Esophagus muscularis mucosa (tissue), 4 donors: ENCODE measurements at regions not wholly inside any gene's neighbourhood (a gene's known extent, or its start where the extent isn't known, plus 50 kb on each side); places are given as distances from the start of the nearest gene placed in this dataset.

Source experiments
- DNase-seq: peaks from one replicate; pipeline ENCODE4 v3.0.0-alpha.2; 2017; ENCODE audit errors: extremely low spot score
- H3K27ac ChIP-seq, 4 donors: fragments of 200-600 bp; sonication (generic); replicated peaks in 1 of 4; 1 replicate in 3 of 4; 2 replicates in 1 of 4; pipeline ENCODE4 v1.5.1; 2016 to 2019; ENCODE audit warnings: mild to moderate bottlenecking in 1 of 4
- H3K27me3 ChIP-seq, 4 donors: fragments of 200-600 bp; sonication (generic); one replicate each; pipeline versions ENCODE4 v1.5.1 to v1.6.0; 2016 to 2019
- H3K36me3 ChIP-seq, 4 donors: fragments of 200-600 bp; sonication (generic); one replicate each; pipeline ENCODE4 v1.5.1; 2016 to 2019
- H3K4me1 ChIP-seq, 4 donors: fragments of 200-600 bp; sonication (generic); one replicate each; pipeline ENCODE4 v1.5.1; 2016 to 2019
- H3K4me3 ChIP-seq, 4 donors: fragments of 200-600 bp; sonication (generic); 1 replicate in 2 of 4; 2 replicates in 2 of 4; pipeline ENCODE4 v1.5.1; 2016 to 2019; ENCODE audit warnings: mild to moderate bottlenecking in 4 of 4, moderate library complexity in 1 of 4
- H3K9me3 ChIP-seq, 4 donors: fragments of 200-600 bp; sonication (generic); 1 replicate in 3 of 4; 2 replicates in 1 of 4; pipeline ENCODE4 v1.5.1; 2016 to 2019
- EP300 ChIP-seq: sonication (generic); formaldehyde crosslinking; IDR thresholded peaks from one replicate; pipeline ENCODE4 v1.6.1; 2017; ENCODE audit warnings: antibody characterized with exemption
- POLR2A ChIP-seq: fragments of 450-650 bp; IDR thresholded peaks from one replicate; pipeline ENCODE4 v1.6.1; 2017; ENCODE audit warnings: antibody characterized with exemption, moderate library complexity, mild to moderate bottlenecking, low read depth
- POLR2AphosphoS5 ChIP-seq, 2 donors: sonication (generic); formaldehyde crosslinking; IDR thresholded peaks; one replicate each; pipeline ENCODE4 v1.6.1; 2017; ENCODE audit warnings: antibody characterized with exemption in 2 of 2
- WGBS: methylation state at CpG from one replicate; pipeline ENCODE4 v1.1.5; 2018; 5-methylcytosine and 5-hydroxymethylcytosine counted together
- intact Hi-C: fragments of 100-400 bp; cut with DNase I; formaldehyde crosslinking; loops from one replicate; pipeline ENCODE4 v1.15.1; 2023
- TF ChIP-seq, protein P1 (sequence below), 3 experiments: fragments of 200-600 bp in 2 of 3; fragments of 450-650 bp in 1 of 3; sonication (generic) in 2 of 3; IDR thresholded peaks; one replicate each; pipeline ENCODE4 v1.5.1; 2017 to 2019; ENCODE audit warnings: antibody characterized with exemption in 3 of 3, mild to moderate bottlenecking in 2 of 3, moderate library complexity in 1 of 3

GRCh38 chr5:3011764-3012017 lies 260.2 kb upstream of the IRX2 start:
- 91% methylated on average over 3 of the region's 3 CpGs for WGBS
- intact Hi-C loops, result no loop called here
- no peaks in the 10 kb centered on the region for H3K9me3 ChIP-seq

GRCh38 chr5:3010953-3011763 lies 259.7 kb upstream of the IRX2 start:
- Histone ChIP-seq H3K27ac (no peak overlapping the region), H3K4me3 (no peak overlapping the region), H3K27me3 (no peaks in the 10 kb centered on the region), H3K36me3 (no peaks in the 10 kb centered on the region), H3K4me1 (no peaks in the 10 kb centered on the region), H3K9me3 (no peaks in the 10 kb centered on the region)
- WGBS, result 86% methylated on average over 8 of the region's 9 CpGs
- no peak for DNase-seq
- intact Hi-C loops, result no loop called here
- TF ChIP-seq EP300, result no peak

More at GRCh38 chr5:3011764-3012017, 260.2 kb upstream of the IRX2 start:
- no peaks in the 10 kb centered on the region for H3K36me3 ChIP-seq
- no peak overlapping the region for H3K27ac ChIP-seq
- DNase-seq, result no peak
- no peaks in the 10 kb centered on the region for H3K4me1 ChIP-seq
- no peak overlapping the region for H3K4me3 ChIP-seq
- TF ChIP-seq POLR2AphosphoS5 (IDR thresholded peaks at IDR 0.05) (no peak), EP300 (no peak), POLR2A (no peak)
- TF ChIP-seq, protein P1, sequence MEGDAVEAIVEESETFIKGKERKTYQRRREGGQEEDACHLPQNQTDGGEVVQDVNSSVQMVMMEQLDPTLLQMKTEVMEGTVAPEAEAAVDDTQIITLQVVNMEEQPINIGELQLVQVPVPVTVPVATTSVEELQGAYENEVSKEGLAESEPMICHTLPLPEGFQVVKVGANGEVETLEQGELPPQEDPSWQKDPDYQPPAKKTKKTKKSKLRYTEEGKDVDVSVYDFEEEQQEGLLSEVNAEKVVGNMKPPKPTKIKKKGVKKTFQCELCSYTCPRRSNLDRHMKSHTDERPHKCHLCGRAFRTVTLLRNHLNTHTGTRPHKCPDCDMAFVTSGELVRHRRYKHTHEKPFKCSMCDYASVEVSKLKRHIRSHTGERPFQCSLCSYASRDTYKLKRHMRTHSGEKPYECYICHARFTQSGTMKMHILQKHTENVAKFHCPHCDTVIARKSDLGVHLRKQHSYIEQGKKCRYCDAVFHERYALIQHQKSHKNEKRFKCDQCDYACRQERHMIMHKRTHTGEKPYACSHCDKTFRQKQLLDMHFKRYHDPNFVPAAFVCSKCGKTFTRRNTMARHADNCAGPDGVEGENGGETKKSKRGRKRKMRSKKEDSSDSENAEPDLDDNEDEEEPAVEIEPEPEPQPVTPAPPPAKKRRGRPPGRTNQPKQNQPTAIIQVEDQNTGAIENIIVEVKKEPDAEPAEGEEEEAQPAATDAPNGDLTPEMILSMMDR (IDR thresholded peaks at IDR 0.05), result no peak
- H3K27me3 ChIP-seq, result no peaks in the 10 kb centered on the region

DNA sequence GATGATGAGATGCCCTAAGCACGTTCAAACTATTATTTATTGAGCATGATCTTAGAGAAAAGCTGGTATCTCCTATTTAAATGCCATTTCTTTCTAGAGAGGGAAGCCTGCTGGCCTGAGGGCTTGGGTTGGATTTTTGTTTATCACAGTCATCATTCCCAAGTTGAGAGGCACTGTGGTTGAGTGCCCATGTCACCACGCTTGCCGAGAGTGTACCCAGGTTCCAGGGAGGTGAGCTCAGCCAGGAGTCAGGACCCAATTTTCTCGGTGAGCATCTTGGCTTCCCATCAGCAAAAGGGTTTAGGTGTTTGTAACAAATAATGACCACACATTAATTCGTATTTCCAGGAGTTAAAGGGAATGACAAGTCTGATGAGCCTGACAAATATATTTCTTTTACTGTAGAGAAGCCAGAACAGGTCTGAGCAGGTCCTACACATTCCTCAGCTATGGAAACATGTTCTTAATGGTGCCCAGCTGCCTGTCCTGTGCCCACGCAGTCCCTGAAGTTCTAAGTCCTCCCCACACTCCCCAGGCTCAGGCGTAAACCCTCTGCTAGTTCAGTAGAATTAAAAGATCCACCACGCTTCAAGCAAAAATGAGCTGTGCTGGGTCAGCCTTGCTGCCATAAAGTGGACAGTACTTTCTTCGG lies 258.9 kb upstream of the IRX2 start:
- intact Hi-C loops, result no loop called here
- no peaks in the 10 kb centered on the region for H3K9me3 ChIP-seq
- no peaks in the 10 kb centered on the region for H3K36me3 ChIP-seq
- TF ChIP-seq POLR2A (no peak), EP300 (no peak), POLR2AphosphoS5 (IDR thresholded peaks at IDR 0.05) (no peak)
- TF ChIP-seq, protein P1 (IDR thresholded peaks at IDR 0.05), result no peak
- no peaks in the 10 kb centered on the region for H3K27me3 ChIP-seq
- H3K27ac ChIP-seq, result no peak overlapping the region
- no peak for DNase-seq
- H3K4me1 ChIP-seq, result no peaks in the 10 kb centered on the region
- WGBS, result 71% methylated on average over 9 of the region's 9 CpGs
- no peak overlapping the region for H3K4me3 ChIP-seq

DNA sequence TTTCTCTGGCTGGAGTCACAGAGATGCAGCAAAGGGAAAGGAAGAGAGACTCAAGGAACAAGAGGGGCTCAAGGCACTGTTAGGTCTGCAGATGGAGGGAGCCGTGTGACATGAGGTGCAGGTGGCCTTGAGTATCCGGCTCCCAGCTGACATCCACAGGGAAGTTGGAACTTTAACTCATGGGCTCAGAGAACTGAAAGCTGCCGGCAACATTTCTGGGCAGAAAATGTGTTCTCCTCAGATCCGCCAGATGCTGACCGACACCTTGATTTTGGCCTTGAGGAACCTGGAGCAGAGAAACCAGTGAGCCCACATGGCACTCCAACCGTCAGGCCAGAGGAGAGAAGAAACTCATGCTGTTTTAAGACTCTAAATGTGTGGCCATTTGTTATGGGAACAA lies 258.1 kb upstream of the IRX2 start:
- no peak for TF ChIP-seq POLR2A
- TF ChIP-seq, protein P1 (IDR thresholded peaks at IDR 0.05), result no peak
- TF ChIP-seq POLR2AphosphoS5 (IDR thresholded peaks at IDR 0.05), result no peak
- TF ChIP-seq EP300, result no peak
- no peaks in the 10 kb centered on the region for H3K9me3 ChIP-seq
- no peaks in the 10 kb centered on the region for H3K36me3 ChIP-seq
- 73% methylated on average over 6 of the region's 6 CpGs for WGBS
- no peak overlapping the region for H3K27ac ChIP-seq
- no peaks in the 10 kb centered on the region for H3K4me1 ChIP-seq
- DNase-seq, result no peak
- intact Hi-C loops, result no loop called here
- no peaks in the 10 kb centered on the region for H3K27me3 ChIP-seq
- no peak overlapping the region for H3K4me3 ChIP-seq

- Histone ChIP-seq H3K9me3 (no peaks in the 10 kb centered on the region), H3K4me1 (no peaks in the 10 kb centered on the region), H3K36me3 (no peaks in the 10 kb centered on the region), H3K27ac (no peak overlapping the region), H3K4me3 (no peak overlapping the region), H3K27me3 (no peaks in the 10 kb centered on the region)
- no peak for TF ChIP-seq POLR2A
- no peak for TF ChIP-seq EP300
- TF ChIP-seq, protein P1 (IDR thresholded peaks at IDR 0.05), result no peak
- no peak for TF ChIP-seq POLR2AphosphoS5 (IDR thresholded peaks at IDR 0.05)
- WGBS, result 46% methylated on average over 3 of the region's 3 CpGs
- no peak for DNase-seq
- intact Hi-C loops, result no loop called here
Measured at GRCh38 chr5:3007577-3007976, 256.1 kb upstream of the IRX2 start.
